COLO668 (cell line): ENCODE measurements at regions not wholly inside any gene's neighbourhood (a gene's known extent, or its start where the extent isn't known, plus 50 kb on each side); places are given as distances from the start of the nearest gene placed in this dataset.
"Not testable (repeated sequence)": the region's sequence is repeated elsewhere in the genome, so short reads cannot be mapped to it uniquely, and the experiment has no call there.

Source experiments
- DNase-seq: peaks from one replicate; lab custom pipeline; 2025; ENCODE audit not compliant: unreplicated experiment; lab: John Stamatoyannopoulos, UW

GRCh38 chr9:86500667-86501435, 146.6 kb upstream of the TUT7 start:
- no peak for DNase-seq

GRCh38 chr9:86500031-86500430, 145.8 kb upstream of the TUT7 start:
- DNase-seq = no peak

GRCh38 chr9:86494644-86495111, 140.5 kb upstream of the TUT7 start:
- no peak for DNase-seq

- no peak for DNase-seq
These were observed 137.5 kb upstream of the TUT7 start for GRCh38 chr9:86491468-86492266.

GRCh38 chr9:86488794-86489193, 134.6 kb upstream of the TUT7 start:
- no peak for DNase-seq

- DNase-seq = no peak
These were observed 134.1 kb upstream of the TUT7 start for GRCh38 chr9:86488345-86488744.

- no peak for DNase-seq
These were observed 133.6 kb upstream of the TUT7 start for GRCh38 chr9:86487838-86488233.

GRCh38 chr9:86486891-86487837, 133.0 kb upstream of the TUT7 start:
- DNase-seq = no peak

- DNase-seq = no peak
These were observed 131.1 kb upstream of the TUT7 start for GRCh38 chr9:86485359-86485758.

GRCh38 chr9:86483496-86483895, 129.3 kb upstream of the TUT7 start:
- no peak for DNase-seq

- no peak for DNase-seq
These were observed 127.3 kb upstream of the TUT7 start for GRCh38 chr9:86481466-86481865.

GRCh38 chr9:86475255-86475654, 121.0 kb upstream of the TUT7 start:
- not testable (repeated sequence) for DNase-seq

- DNase-seq = no peak
These were observed 117.1 kb upstream of the TUT7 start for GRCh38 chr9:86471171-86471815.

GRCh38 chr9:86470326-86470725, 116.1 kb upstream of the TUT7 start:
- DNase-seq = no peak

- DNase-seq = no peak
These were observed 115.5 kb upstream of the TUT7 start for GRCh38 chr9:86469476-86470250.

- DNase-seq = no peak
These were observed 110.0 kb upstream of the TUT7 start for GRCh38 chr9:86464242-86464641.

- no peak for DNase-seq
These were observed 106.2 kb upstream of the TUT7 start for GRCh38 chr9:86460216-86461002.

- no peak for DNase-seq
These were observed 105.5 kb upstream of the TUT7 start for GRCh38 chr9:86459599-86460155.

GRCh38 chr9:86459191-86459590, 105.0 kb upstream of the TUT7 start:
- DNase-seq = no peak
